ENCODE measurements at regions not wholly inside any gene's neighbourhood (a gene's known extent, or its start where the extent isn't known, plus 50 kb on each side); places are given as distances from the start of the nearest gene placed in this dataset.

GRCh38 chr2:120641366-120641771 is 94.3 kb upstream of the GLI2 start:
- TF ChIP-seq CTCF (IDR thresholded peaks at IDR 0.05) (no peak), POLR2A (IDR thresholded peaks at IDR 0.05) (no peak)

All from esophagus squamous epithelium (tissue), 4 donors.